ENCODE measurements at regions not wholly inside any gene's neighbourhood (a gene's known extent, or its start where the extent isn't known, plus 50 kb on each side); places are given as distances from the start of the nearest gene placed in this dataset.

DNA sequence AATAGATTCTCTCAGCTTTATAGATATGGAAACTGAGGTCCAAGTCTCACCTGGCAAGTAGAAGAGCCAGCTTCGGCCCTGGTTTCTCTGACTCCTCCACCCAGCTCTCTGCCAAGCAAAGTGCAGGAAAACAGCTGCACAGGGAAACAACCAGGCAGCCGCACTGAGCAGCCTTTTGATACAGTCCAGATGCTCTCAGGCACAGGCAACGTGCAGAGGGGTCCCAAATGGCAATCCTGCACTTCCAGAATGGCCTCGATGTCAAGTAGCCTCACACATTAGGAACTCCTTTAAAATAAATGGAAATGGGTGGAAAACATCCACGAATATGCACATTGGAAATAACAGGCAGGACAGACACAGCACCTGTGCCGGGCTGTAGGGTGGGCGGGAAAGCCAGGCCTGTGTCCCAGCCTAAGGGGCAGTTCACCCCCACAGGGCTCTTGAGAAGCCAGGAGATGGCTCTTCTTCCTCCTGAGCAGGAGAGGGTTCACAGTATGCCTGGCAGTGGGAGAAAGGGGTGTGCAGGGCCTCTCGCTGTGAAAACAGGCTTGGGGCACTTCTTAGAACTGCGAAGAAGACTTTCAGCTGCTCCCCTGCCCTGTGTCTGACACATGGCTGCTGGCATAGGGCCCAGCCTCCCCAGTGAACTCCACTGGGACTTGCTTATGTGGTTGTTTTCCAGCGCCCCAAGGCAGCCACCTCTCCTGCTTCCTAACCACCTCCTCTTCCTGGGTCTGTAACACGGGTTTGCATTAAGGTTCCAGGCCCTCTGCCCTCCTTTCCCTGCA lies 63.9 kb upstream of the TUBA3E start:
- TF ChIP-seq, protein P1, sequence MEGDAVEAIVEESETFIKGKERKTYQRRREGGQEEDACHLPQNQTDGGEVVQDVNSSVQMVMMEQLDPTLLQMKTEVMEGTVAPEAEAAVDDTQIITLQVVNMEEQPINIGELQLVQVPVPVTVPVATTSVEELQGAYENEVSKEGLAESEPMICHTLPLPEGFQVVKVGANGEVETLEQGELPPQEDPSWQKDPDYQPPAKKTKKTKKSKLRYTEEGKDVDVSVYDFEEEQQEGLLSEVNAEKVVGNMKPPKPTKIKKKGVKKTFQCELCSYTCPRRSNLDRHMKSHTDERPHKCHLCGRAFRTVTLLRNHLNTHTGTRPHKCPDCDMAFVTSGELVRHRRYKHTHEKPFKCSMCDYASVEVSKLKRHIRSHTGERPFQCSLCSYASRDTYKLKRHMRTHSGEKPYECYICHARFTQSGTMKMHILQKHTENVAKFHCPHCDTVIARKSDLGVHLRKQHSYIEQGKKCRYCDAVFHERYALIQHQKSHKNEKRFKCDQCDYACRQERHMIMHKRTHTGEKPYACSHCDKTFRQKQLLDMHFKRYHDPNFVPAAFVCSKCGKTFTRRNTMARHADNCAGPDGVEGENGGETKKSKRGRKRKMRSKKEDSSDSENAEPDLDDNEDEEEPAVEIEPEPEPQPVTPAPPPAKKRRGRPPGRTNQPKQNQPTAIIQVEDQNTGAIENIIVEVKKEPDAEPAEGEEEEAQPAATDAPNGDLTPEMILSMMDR (IDR thresholded peaks at IDR 0.05; ENCODE audit: low read length): no peak
- no peak for TF ChIP-seq EZH2 (optimal IDR thresholded peaks at IDR 0.05; ENCODE audit: low read depth, low read length)

Data from MM.1S (cell line).